ENCODE measurements at regions not wholly inside any gene's neighbourhood (a gene's known extent, or its start where the extent isn't known, plus 50 kb on each side); places are given as distances from the start of the nearest gene placed in this dataset.

GRCh38 chr3:177418787-177419186 is 221.5 kb upstream of the TBL1XR1 start:
- no peak for TF ChIP-seq POLR2AphosphoS5 (IDR thresholded peaks at IDR 0.05; ENCODE audit: low read depth, low read length)
- TF ChIP-seq TAF1 (IDR thresholded peaks at IDR 0.05; ENCODE audit: borderline replicate concordance, insufficient read depth, low read length): no peak
- TF ChIP-seq REST (IDR thresholded peaks at IDR 0.05; ENCODE audit: insufficient read depth in 1 of 2, low read depth in 2 of 2, low read length in 2 of 2): no peak
